Dermis blood vessel endothelial cell (primary cell): ENCODE measurements at regions not wholly inside any gene's neighbourhood (a gene's known extent, or its start where the extent isn't known, plus 50 kb on each side); places are given as distances from the start of the nearest gene placed in this dataset.

Source experiments
- DNase-seq: peaks from one replicate; pipeline ENCODE4 v3.0.0; 2010

DNA sequence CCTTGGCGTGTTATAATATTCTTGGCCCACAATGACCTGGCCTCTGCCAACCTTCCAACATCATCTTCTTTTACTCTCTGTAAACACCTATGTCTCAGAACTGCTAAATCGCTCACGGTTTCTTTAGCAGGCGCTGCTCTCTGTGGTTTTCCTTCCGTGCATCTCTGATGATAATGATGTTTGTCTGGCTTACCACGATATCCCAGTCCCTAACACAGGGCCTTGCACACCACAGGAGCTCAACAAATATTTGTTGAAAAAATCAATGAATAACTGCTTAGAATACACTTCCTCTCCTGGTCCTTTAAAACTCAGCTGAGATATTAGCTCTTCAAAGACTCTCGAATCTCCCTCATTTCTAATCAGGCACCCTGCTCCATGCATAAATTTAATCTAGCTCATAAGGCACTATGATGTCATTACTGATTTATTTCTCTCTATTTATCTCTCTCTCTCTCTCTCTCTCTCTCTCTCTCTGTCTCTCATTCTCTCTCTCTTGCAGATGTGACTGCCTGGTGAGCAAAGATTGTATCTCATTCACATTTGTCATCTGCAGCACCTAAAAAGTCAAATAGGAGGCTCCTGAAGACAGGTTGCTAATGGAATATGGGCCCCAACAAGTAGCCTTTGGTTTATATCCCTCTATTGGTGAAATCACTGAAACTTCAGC is 206.4 kb downstream of the NHLRC3 start:
- no peak for DNase-seq

DNA sequence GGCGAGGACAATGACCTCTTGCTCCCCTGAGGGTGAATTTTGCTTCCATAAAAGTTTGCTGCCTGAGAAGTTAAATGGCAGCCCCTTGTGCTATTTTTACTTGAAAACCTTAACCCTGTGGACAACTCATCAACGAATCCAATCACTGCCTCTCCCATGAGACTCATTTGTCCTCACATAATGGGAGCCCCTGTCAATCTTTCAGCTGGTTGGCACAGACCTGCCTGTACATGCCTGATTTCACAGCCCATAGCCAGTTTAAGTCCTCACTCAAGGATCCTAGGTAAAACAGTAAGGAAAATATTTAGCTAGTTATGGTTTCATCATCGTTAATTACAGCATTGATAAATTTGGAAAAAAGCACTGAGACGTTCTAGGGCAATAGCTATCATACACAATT is 207.4 kb downstream of the NHLRC3 start:
- no peak for DNase-seq

DNA sequence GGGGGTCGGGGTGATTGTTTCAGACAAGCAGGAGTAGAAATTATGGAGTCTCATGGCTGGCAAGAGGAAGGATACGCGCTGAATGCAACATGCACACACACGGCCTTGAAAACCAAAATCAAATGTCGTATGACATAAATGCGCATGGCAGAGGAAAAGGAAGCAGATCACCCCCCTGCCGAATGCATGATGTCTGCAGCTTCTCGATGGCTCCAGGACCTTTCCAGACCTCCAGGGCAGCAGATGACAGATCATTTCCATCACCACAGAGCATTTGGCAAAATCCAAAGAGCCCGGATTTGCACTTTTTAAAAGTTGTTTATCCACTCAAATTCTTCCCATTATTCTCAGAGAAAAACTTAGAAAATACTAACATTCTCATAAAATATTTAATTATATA is 211.7 kb downstream of the NHLRC3 start:
- no peak for DNase-seq

DNA sequence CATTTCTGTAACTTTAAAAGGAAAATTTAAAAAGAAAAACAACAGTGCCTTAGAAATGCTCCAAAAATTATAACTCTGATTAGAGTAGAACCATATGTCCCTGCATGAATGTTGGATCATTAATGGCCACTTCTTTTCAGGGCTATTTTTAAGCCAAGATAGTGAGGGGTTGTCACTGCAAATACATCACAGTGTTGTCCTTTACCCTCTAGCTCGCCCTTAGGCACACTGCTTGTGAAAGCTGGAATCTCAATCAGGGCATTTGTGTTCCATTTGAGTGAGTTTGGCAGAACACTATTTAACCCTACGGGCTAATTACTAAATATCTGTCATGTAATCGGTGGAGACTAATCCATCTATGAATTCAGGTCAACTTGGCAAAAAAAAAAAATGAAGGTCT is 212.2 kb downstream of the NHLRC3 start:
- no peak for DNase-seq

DNA sequence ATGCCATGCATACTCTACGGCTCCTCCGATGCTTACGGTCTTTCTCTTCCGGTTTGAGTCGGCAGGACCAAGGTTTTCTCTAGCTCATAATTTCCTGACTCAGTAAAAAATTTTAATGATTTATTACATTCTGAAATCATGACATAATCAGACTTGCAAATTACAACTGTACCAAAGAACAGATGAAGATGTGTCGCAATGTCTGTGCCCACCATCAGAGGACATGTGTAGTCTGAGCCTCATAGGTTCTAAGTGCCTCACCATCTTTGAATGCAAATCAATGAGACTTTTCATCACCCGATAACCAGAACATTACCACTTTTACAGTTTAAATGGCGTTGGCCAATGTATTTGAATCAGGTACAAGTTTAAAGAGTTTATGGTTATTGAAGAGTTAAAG is 213.1 kb downstream of the NHLRC3 start:
- no peak for DNase-seq

DNA sequence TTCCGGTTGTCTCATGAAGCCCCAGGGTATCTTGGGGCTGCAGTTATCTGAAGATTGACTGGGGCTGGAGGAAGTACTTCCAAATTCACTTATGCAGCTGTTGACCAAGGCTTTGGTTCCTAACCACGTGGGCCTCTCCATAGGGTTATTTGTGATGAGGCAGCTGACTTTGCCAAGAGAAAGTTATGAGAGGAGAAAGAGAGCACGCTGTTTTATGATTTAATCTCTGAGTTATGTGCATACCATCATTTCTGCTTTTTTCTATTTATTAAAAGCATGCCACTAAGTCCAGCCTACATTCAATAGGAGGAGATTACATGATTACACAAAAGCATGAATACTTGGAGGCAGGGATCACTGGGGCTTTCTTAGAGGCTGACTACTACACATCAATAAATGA is 215.5 kb downstream of the NHLRC3 start:
- no peak for DNase-seq

DNA sequence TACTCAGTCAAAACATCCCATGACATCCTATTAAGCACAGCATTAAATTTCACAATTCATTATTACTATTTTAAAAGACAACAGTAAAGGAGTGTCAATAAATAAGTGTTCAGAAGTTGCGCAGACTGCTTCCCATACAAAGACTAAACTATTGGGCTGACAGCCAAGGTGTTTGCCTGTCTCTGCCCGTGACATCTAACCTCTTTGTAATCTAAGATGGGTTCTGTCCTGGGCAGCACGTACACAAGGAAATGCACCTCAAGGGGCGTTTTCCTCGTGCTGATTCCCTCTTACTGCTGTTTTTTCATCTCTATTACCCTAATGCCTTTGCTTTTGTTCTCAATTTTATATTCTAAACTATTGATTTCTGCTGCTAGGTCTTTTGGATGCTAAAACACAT is 216.3 kb downstream of the NHLRC3 start:
- no peak for DNase-seq

DNA sequence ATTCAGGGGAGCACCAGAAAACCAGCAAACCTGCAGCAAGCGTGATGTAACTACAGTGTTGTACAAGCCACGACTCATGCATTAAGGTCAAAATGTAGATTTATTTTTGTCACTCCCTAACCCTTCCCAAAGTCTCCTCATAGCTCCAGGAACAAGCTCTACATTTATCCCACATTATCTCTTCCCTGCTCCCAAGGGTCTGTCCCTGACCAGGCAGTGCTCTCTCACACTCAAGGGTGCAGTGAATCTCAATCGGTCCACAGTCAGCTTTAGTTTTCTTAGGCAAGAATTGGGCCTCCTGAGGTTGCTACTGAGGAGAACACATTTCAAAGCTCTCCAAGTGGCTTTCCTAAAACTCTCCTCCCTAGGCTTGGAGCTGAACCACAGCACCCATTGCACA is 219.4 kb downstream of the NHLRC3 start:
- no peak for DNase-seq

DNA sequence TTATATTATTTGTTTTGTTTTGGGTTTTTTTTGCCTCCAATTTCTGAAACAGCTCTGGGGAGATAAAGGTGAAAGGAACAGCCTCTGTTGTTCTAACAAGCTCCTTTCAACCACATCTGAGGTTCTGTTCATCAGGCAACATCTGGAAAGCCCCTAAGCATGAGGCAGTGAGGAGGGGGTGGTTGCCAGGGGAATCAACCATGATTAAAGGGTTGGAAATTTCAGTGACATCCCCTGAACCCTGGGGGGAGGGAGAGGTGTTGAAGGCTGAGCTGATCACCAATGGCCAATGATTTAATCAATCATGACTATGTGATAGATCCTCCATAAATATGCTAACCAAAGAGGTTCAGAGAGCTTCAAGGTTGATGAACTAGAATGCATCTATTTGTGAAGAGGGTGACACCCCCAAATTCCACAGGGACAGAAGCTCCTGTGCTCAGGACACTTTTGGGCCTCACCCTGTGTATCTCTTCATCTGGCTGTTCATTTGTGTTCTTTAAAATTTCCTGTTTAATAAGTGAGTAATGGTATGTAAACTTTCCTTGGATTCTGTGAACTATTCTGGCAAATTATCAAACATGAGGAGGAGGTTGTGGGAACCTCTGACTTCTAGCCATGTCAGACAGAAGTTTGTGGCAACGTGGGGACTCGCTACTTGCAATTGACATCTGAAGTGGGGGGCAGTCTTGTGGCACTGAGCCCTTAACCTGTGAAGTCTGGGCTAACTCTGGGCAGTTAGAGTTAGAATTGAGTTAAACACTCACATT is 221.3 kb downstream of the NHLRC3 start:
- no peak for DNase-seq

DNA sequence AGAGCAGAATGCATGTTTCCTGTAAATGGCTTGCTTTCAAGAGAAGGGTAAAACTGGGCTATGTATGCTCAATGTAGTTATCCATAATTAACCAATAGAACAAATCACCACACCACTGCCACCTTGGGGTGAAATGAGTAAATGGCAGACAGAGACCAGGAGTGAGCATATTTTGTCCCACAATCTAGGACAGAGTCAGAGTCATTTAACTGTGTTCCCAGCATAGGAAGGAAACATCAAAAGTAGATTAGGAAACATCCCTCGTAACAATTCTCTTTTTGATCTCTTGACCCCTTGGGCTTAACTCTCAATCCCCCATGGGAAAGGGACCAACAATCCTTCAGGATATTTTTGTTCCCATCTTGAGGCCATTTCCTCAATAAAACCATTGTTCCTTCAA is 224.8 kb downstream of the NHLRC3 start:
- DNase-seq: peak; percentile 73

DNA sequence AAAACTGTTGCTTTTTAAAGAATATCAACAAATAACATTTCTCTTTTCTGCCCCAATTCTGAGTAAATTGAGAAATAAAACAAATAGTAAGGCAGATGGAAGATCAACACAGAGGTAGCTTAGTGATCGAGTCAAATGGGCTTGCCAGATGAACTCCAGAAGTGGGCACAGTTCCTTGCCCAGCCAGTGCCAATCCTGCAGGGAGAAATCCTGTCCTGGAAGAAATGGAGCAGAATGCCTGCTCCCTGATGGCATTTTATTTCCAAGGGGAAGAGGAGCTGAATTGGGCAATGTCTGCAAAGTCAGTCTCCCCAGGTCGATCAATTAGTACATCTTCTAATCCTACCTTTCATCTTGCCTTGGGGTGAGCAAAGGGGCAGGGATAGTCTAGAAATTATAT is 225.3 kb downstream of the NHLRC3 start:
- peak; percentile 16 for DNase-seq

DNA sequence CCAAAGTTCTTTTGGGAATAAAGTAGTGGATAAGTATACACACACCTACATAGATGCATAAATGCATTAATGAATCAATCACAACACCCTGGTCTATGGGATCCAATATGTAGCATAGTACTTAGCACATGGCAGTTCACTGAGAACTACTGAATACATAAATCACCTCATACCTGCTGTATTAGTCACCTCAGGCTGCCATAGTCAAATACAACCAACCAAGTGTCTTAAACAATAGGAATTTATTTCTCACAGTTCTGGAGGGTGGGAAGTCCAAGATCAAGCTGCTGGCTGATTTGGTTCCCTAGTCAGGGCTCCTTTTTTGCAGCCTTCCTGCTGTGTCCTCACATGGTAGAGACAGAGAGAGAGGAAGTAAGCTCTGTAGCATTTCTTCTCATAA is 228.2 kb downstream of the NHLRC3 start:
- DNase-seq: peak; percentile 1

DNA sequence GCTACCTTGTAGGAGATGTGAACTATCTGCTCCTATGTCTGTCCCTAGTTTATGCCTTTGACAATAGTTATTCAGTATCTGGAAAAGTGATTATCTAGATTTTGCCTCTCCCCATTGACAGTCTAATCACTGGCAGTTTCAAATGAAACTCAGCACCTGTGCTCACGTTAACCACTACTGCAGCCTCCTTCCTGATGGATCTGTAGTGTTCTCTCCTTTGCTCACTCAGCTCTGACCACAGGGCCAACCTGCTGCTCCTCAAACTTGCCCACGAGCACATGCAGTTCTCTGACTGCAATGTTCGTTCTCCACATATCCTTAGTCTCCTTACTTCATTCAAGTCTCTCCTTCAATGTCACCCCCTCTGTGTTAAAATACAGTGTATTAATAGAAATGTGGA is 230.1 kb downstream of the NHLRC3 start:
- no peak for DNase-seq

DNA sequence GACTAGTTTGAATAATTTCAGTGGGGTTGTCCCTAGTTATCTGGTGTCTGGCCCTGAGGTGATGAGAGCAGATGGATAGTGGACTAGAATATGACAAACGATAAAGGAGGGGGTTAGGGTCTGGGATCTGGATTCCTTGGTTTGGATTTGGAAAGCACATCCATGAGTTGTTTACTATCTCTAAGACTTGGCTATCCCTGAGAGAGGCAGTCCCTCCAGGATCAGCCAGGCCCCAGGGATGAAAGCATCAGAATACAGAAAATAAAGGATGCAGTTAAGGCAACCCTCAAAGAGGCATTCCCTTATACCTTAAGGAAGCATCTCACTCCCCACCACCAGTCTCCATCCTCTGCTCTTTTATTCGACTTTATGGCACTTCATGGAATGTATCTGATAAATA is 230.7 kb downstream of the NHLRC3 start:
- DNase-seq: no peak

DNA sequence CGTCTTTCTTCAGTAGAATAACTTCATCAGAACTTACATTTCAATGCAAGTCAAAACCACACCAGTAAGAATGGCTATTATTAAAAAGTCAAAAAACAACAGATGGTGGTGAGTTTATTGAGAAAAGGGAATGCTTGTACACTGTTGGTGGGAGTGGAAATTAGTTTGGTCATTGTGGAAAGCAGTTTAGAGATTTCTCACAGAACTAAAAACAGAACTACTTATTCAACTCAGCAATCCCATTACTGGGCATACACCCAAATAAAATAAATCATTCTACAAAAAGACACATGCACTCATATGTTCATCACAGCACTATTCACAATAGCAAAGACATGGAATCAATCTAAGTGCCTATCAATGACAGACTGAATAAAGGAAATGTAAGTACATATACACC is 231.2 kb downstream of the NHLRC3 start:
- DNase-seq: no peak

DNA sequence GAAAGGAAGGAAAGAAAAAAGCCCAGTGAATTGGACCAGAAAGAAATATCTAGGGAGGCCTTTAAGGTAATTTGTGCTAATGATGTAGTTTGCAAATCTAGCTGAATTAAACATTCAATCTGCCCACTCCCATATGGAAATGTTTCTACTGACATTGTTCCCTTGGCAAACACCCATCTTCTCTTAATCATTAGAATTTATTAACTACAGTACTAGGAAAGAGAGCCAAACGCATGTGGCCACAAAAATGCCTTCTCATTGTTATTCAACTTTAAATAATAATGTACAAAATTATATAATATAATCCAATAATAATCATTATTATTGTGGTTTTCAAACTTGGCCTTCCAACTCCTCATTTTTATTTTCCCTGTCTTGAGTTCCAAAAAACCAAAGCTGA is 234.7 kb downstream of the NHLRC3 start:
- no peak for DNase-seq

DNA sequence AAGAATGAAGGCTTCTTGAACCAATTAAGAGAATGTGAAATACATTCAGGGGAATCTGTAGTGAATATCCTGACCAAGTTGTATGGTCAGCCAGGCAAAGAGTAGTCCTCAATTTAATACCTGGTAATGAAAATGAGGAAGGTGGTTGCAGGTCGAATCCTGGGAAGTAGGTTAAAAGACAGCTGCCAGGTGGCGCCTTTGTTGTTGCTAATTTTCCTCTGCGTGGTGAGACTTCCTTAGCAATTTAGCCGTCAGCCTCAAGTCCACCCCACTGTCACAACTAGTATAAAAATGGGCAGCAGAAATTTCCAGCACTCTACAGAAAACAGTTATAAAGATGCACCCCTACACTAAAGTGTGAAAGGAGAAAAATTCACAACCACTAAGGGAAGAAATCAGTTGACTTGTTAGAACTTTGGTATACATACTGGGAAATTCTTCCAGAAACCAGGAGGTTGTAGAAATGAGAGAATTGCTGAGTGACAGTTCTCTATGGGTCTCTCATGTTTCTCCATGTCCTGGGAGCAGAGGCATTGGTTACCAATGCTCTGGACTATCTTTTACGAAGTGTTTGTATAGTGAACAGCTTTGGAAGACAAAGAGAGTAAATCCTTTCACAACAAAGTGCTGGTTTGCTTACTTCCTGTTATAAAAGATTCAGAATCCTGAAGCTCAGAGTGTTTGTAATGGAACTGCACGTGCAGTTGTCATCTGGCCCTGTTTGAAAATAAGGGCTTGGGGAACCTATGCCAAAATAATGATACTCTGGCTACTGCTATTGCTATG is 235.9 kb downstream of the NHLRC3 start:
- DNase-seq: peak; percentile 40

DNA sequence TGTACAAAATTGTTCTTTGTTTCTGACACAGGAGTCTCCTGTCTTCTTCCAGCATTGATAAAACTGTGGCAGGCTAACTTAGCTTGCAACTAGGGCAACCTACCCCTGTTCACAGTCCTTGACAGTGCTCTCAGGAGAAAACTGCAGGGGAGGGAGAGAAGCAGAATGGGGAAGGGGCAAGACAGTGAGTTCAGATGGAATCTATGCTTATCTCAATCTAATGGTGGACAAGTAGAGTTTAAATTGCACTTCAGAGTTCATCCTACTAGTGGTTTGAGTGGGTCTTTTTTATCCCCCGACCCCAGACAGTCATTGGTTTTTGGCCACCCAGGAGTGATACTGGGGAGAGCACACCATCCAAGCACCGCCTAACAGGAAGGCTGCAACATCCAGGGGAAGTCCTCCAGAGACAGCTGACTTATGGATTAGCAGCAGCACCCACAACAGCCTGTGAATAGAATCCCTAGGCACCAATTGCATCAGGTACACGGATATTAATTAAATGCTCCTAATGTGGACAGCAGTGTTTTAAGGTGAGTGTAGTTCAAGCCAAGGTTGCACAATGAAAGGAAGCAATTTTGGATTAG is 236.6 kb downstream of the NHLRC3 start:
- DNase-seq: no peak

DNA sequence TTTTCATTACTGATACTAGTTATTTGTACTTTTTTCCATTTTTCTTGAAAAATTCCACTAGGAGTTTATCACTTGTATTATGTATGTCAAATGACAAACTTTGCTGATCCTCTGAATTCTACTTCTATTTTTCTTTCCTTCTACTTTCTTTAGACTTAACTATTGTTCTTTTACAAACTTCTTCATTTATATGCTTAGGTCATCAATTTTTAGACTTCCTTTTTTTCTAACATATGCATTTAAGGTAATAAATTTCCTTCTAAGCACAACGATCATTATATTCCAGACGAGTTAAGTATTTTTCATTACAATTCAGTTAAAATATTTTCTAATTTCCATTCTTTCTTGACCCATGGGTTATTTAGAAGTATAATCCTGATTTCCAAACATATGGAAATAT is 240.8 kb downstream of the NHLRC3 start:
- DNase-seq: no peak

DNA sequence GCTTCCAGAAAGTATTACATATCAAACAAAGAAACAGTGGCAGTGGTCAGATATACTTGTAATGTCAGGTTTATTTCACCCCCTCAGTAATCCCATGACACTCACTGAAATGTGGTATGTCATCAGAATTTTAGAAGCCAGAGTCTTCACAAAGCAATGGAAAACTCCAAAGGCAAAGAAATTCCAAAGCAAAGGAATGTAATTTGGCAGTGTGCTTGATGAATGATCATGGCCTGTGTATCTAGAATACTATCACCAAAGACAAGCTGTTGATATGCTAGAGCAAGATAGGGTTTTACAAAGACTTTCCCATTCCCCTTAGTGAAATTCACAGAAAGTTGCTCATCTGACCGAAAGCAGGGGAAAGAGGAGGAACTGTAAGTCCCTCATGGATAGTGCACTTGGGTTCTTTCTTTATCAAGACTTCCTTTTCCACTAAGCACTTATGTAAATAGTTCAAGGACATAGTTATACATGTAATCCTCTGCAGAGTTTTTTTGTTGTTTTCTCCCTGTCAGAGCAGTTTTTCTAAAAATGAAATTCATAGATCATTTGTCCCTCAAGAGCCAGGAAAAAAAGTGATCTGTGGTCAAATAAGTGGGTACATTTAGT is 243.4 kb downstream of the NHLRC3 start:
- DNase-seq: no peak

DNA sequence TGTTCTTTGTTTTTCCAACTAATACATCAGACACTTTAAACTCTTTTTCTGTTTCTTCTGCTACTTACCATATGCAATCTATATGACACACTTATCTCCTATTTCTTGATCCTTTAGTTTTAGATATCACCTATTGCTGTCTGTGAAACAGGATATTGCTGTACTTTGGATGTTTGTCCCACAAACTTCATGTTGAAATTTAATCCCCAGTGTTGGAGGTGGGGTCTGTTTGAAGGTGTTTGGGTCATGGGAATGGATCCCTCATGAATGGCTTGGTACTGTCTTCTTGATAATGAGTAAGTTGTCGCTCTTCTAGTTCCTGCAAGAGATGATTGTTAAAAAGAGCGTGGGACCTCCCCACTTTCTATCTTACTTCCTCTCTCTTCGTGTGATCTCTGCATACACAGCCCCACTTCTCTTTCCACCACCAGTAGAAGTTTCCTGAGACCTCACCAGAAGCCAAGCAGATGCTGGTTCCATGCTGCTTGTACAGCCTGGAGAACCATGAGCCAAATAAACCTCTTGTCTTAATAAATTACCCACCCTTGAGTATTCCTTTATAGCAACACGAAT is 244.2 kb downstream of the NHLRC3 start:
- no peak for DNase-seq

DNA sequence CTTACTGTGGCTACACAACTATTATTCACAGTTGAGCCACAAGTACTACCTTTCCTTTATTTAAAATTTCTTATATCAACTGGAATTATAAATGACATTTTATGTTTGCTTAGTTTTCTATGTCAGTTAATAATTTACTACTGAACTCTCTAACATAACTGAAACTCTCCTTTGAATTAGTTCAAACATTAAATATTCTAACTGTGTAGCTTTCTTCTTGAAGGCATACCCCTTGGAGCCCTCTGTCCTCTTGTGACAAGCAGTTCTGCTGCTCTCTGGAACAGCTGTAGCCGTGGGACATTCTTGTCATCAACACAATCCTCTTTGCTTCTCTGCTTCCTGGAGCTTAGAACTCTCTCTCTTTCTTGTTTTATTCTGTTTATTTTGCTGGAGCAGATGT is 244.8 kb downstream of the NHLRC3 start:
- no peak for DNase-seq
